Calu3 (cell line): ENCODE measurements at regions not wholly inside any gene's neighbourhood (a gene's known extent, or its start where the extent isn't known, plus 50 kb on each side); places are given as distances from the start of the nearest gene placed in this dataset.

Source experiments
- BruUV-seq: library from RNA; stranded (reverse); fragments of 400-500 nt; replicated peaks from 2 replicates; lab custom pipeline; 2021; lab: Mats Ljungman, UMichigan
- CTCF ChIA-PET: fragments of 300-600 bp; sonication (Branson Sonifier 250); formaldehyde crosslinking; loops from one replicate; lab custom pipeline; 2022; ENCODE audit warnings: antibody characterized with exemption; lab: Charles Lee
- DNase-seq: peaks from one replicate; pipeline ENCODE4 v3.0.0; 2022
- H3K27ac Mint-ChIP-seq: one replicate; pipeline ENCODE4 v1.8.0; 2022; ENCODE audit warnings: mixed read lengths; ENCODE audit not compliant: unreplicated experiment
- H3K27me3 Mint-ChIP-seq: one replicate; pipeline ENCODE4 v1.8.0; 2022; ENCODE audit warnings: mixed read lengths; ENCODE audit not compliant: unreplicated experiment
- H3K36me3 Mint-ChIP-seq: one replicate; pipeline ENCODE4 v1.8.0; 2022; ENCODE audit warnings: mild to moderate bottlenecking, moderate library complexity, mixed read lengths; ENCODE audit not compliant: insufficient read depth, unreplicated experiment
- H3K4me1 Mint-ChIP-seq: one replicate; pipeline ENCODE4 v1.8.0; 2022; ENCODE audit warnings: mild to moderate bottlenecking, low read depth, mixed read lengths; ENCODE audit not compliant: unreplicated experiment
- H3K4me3 Mint-ChIP-seq: one replicate; pipeline ENCODE4 v1.8.0; 2022; ENCODE audit warnings: mild to moderate bottlenecking, low read depth, moderate library complexity, mixed read lengths; ENCODE audit not compliant: unreplicated experiment
- H3K9me3 Mint-ChIP-seq: one replicate; pipeline ENCODE4 v1.8.0; 2022; ENCODE audit warnings: low read depth, mixed read lengths; ENCODE audit not compliant: unreplicated experiment
- intact Hi-C: fragments of 100-400 bp; cut with micrococcal nuclease; formaldehyde crosslinking; loops from one replicate; pipeline ENCODE4 v1.10.0; 2022; ENCODE audit not compliant: unreplicated experiment
- TF ChIP-seq, protein P1 (sequence below): fragments of 200-600 bp; IDR thresholded peaks from one replicate; pipeline ENCODE4 v1.8.0; 2022; ENCODE audit warnings: antibody characterized with exemption; ENCODE audit not compliant: unreplicated experiment

DNA sequence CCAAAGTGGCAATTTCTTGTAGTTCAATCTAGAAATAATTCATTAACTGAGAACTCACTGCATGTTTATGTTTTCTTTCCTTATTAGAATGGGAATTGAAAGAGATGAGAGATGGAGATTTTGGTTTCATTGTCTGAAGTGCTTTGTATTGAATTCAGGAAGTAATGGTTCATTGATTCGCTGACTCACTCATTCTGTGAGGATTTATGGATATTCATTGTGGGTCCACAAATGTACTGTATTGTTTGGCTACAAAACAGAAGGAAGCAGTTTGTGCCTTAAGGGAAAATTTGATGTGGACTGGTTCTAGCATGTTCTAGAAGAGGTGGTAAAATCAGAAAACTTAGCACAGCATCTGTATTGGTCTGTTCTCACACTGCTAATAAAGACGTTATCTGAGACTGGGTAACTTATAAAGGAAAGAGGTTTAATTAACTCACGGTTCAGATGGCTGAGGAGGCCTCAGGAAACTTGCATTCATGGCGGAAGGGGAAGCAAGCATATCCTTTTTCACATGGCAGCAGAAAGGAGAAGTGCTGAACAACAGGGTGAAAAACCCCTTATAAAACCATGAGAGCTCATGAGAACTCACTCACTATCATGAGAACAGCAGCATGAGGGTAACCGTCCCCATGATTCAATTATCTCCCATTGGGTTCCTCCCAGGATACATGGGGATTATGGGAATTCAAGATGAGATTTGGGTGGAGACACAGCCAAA lies 132.3 kb upstream of the VCX3A start:
- Mint-ChIP-seq H3K27me3 (no peaks in the 10 kb centered on the region), H3K9me3 (peaks cover 5% of the 10 kb centered on the region), H3K27ac (no peak overlapping the region), H3K36me3 (no peaks in the 10 kb centered on the region), H3K4me1 (no peaks in the 10 kb centered on the region), H3K4me3 (no peak overlapping the region)
- no peak for DNase-seq
- intact Hi-C loops, result no loop called here
- TF ChIP-seq, protein P1, sequence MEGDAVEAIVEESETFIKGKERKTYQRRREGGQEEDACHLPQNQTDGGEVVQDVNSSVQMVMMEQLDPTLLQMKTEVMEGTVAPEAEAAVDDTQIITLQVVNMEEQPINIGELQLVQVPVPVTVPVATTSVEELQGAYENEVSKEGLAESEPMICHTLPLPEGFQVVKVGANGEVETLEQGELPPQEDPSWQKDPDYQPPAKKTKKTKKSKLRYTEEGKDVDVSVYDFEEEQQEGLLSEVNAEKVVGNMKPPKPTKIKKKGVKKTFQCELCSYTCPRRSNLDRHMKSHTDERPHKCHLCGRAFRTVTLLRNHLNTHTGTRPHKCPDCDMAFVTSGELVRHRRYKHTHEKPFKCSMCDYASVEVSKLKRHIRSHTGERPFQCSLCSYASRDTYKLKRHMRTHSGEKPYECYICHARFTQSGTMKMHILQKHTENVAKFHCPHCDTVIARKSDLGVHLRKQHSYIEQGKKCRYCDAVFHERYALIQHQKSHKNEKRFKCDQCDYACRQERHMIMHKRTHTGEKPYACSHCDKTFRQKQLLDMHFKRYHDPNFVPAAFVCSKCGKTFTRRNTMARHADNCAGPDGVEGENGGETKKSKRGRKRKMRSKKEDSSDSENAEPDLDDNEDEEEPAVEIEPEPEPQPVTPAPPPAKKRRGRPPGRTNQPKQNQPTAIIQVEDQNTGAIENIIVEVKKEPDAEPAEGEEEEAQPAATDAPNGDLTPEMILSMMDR, result no peak
- BruUV-seq, result no TSS peak
- CTCF ChIA-PET, result no interaction called here

DNA sequence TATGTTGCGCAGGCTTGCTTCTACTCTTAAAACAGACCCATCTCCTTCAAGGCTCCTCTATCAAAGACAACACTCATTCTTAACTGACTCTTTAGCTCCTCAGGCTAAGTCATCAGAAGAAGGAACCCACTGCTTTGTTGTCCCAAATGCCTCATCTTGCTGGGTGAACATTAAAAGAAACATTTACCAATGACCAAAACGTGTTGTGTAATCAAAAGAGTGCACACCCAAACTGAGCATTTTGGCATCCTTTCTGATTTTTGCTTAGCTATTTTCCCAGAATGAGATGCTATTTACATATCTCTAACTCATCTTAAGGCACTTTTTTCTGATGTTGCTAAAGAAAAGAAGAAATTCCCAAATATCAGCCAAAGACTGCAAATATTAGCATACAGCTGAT lies 131.7 kb upstream of the VCX3A start:
- CTCF ChIA-PET, result no interaction called here
- Mint-ChIP-seq H3K27me3 (no peaks in the 10 kb centered on the region), H3K27ac (no peak overlapping the region), H3K9me3 (peaks cover 5% of the 10 kb centered on the region), H3K4me3 (no peak overlapping the region), H3K4me1 (no peaks in the 10 kb centered on the region), H3K36me3 (no peaks in the 10 kb centered on the region)
- no peak for DNase-seq
- TF ChIP-seq, protein P1, result no peak
- BruUV-seq, result no TSS peak
- intact Hi-C loops, result no loop called here

DNA sequence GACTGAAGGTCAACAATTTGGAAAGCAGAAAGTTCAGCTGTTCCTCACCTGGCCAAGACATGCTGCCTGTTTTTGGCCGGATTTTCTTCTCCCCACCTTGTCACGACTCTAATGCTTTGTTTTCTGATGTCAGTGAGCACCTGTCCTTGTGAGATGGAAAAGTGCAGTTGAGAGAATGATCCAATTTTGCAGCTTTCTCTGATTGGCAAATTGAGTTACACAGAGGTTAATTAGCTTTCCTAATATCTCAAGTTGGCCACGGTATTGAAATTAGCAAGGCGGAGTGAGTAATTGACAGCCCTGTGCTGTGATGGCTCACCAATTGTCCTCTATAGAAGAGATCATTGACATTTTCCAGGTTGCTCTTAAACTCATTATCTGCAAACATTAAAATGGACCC lies 126.8 kb upstream of the VCX3A start:
- BruUV-seq, result no TSS peak
- H3K4me3 Mint-ChIP-seq, result no peak overlapping the region
- CTCF ChIA-PET, result no interaction called here
- TF ChIP-seq, protein P1, result no peak
- H3K4me1 Mint-ChIP-seq, result no peaks in the 10 kb centered on the region
- no peaks in the 10 kb centered on the region for H3K27me3 Mint-ChIP-seq
- no peaks in the 10 kb centered on the region for H3K36me3 Mint-ChIP-seq
- no peak overlapping the region for H3K27ac Mint-ChIP-seq
- intact Hi-C loops, result no loop called here
- no peak for DNase-seq
- H3K9me3 Mint-ChIP-seq, result peaks cover 18% of the 10 kb centered on the region

DNA sequence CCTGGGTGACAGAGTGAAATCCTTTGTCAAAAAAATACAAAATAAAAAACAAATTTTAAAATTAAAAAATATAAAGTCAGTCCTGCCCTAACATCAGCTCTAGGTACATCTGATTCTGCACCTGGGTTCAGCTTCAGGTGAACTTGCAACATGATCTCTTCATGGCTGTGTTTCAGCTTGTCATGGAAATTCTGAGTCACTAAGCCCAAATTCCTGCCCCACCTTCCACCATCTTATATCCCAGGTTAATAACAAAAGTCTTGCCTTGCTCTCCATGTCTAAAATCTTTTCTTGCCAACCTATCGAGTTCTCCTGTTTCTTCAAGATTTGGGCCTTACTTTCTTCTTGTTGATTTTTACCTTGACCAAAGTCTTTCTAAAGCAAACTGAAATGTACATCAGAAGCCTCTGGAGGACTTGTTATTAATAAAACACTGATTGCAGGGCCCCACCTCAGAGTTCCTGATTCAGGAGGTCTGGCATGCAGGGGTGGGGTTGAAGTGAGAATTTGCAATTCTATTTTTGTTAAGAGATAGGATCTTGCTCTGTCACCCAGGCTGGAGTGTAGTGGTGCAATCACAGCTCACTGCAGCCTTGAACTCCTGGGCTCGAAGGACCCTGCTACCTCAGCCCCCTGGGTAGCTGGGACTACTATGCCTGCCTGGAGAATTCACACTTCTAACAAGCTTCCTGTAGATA lies 125.8 kb upstream of the VCX3A start:
- BruUV-seq, result no TSS peak
- CTCF ChIA-PET, result no interaction called here
- H3K9me3 Mint-ChIP-seq, result peaks cover 19% of the 10 kb centered on the region
- no peaks in the 10 kb centered on the region for H3K4me1 Mint-ChIP-seq
- no peak overlapping the region for H3K27ac Mint-ChIP-seq
- H3K27me3 Mint-ChIP-seq, result no peaks in the 10 kb centered on the region
- TF ChIP-seq, protein P1, result no peak
- H3K4me3 Mint-ChIP-seq, result no peak overlapping the region
- DNase-seq, result no peak
- H3K36me3 Mint-ChIP-seq, result no peaks in the 10 kb centered on the region
- intact Hi-C loops, result no loop called here
